ENCODE measurements at regions not wholly inside any gene's neighbourhood (a gene's known extent, or its start where the extent isn't known, plus 50 kb on each side); places are given as distances from the start of the nearest gene placed in this dataset.

- no peak for TF ChIP-seq CTCF (IDR thresholded peaks at IDR 0.05; ENCODE audit: low read depth, low read length)
- TF ChIP-seq EZH2phosphoT487 (IDR thresholded peaks at IDR 0.05; ENCODE audit: low read depth), result no peak
These were observed 153.1 kb upstream of the OTX2 start for GRCh38 chr14:56963381-56963780.

All from OCI-LY3 (cell line).